HCT116 (cell line): ENCODE measurements at regions not wholly inside any gene's neighbourhood (a gene's known extent, or its start where the extent isn't known, plus 50 kb on each side); places are given as distances from the start of the nearest gene placed in this dataset.

ENCODE experiments used
- ATAC-seq: fragments of 200-7000 bp; cut with Tn5 transposase; 2 replicates; pipeline ENCODE4 v1.9.1; 2020; ENCODE audit warnings: mild to moderate bottlenecking, moderate library complexity
- BruUV-seq: library from RNA; stranded (reverse); fragments of 400-500 nt; replicated peaks from 2 replicates; lab custom pipeline; 2021; lab: Mats Ljungman, UMichigan
- CTCF ChIA-PET: fragments of 300-600 bp; sonication (Branson Sonifier 250); formaldehyde crosslinking; loops from one replicate; lab custom pipeline; 2021; ENCODE audit warnings: antibody characterized with exemption; lab: Charles Lee
- POLR2A ChIA-PET: fragments of 300-600, 350-600 bp; sonication (Branson Sonifier 250); formaldehyde crosslinking; loops from one replicate; lab custom pipeline; 2021; ENCODE audit warnings: antibody characterized with exemption; lab: Charles Lee
- RAD21 ChIA-PET, 2 experiments: fragments of 300-600 bp; sonication (Branson Sonifier 250); formaldehyde crosslinking; loops; one replicate each; lab custom pipeline; 2023; ENCODE audit warnings: low total read pairs in 2 of 2; ENCODE audit not compliant: uncharacterized antibody in 2 of 2, unreplicated experiment in 2 of 2, low non-redundant PET in 1 of 2; lab: Charles Lee
- DNase-seq: peaks from one replicate; pipeline ENCODE4 v3.0.0-alpha.2; 2010; ENCODE audit warnings: low read depth, low spot score
- H2AFZ ChIP-seq: fragments of 200-600 bp; shearing (Covaris generic), sonication (generic); 2 replicates; pipeline ENCODE4 v1.6.1; 2017; ENCODE audit warnings: low read depth, mixed run types, mixed read lengths, antibody characterized with exemption, low read length; ENCODE audit not compliant: poor library complexity, severe bottlenecking
- H3K27ac ChIP-seq: 2 replicates; pipeline ENCODE4 v1.5.1; 2012; ENCODE audit warnings: low read depth, low read length
- H3K27me3 ChIP-seq: fragments of 200-600 bp; sonication (generic); 2 replicates; pipeline ENCODE4 v1.6.1; 2016; ENCODE audit warnings: mixed run types, low read length, mixed read lengths; ENCODE audit not compliant: insufficient read depth
- H3K36me3 ChIP-seq, 2 experiments: fragments of 200-500 bp in 1 of 2; fragments of 200-600 bp in 1 of 2; sonication (Bioruptor generic) in 1 of 2; sonication (generic) in 1 of 2; 2 replicates each; pipeline versions ENCODE4 v1.5.1 to v1.6.1; 2014 to 2016; ENCODE audit warnings: low read length in 2 of 2, inconsistent platforms in 1 of 2, mixed read lengths in 1 of 2, mixed run types in 1 of 2; ENCODE audit not compliant: insufficient read depth in 2 of 2, control insufficient read depth in 1 of 2
- H3K4me1 ChIP-seq, 2 experiments: fragments of 200-600 bp in 1 of 2; sonication (generic) in 1 of 2; 2 replicates each; pipeline versions ENCODE4 v1.5.1 to v1.6.1; 2012 to 2017; ENCODE audit warnings: low read length in 2 of 2, inconsistent platforms in 1 of 2, mild to moderate bottlenecking in 1 of 2, mixed read lengths in 1 of 2, mixed run types in 1 of 2, moderate library complexity in 1 of 2; ENCODE audit not compliant: insufficient read depth in 2 of 2, control insufficient read depth in 1 of 2
- H3K4me2 ChIP-seq: fragments of 200-600 bp; sonication (generic); 2 replicates; pipeline ENCODE4 v1.6.1; 2017; ENCODE audit warnings: mixed run types, low read length, mixed read lengths
- H3K4me3 ChIP-seq, 2 experiments: fragments of 200-600 bp in 1 of 2; sonication (generic) in 1 of 2; replicated peaks in 1 of 2; 2 replicates each; pipeline ENCODE4 v1.5.1; 2011 to 2016; ENCODE audit warnings: low read length in 2 of 2, control low read depth in 1 of 2, low read depth in 1 of 2, mild to moderate bottlenecking in 1 of 2, mixed read lengths in 1 of 2, mixed run types in 1 of 2
- H3K79me2 ChIP-seq: fragments of 200-600 bp; sonication (generic); 2 replicates; pipeline ENCODE4 v1.6.1; 2017; ENCODE audit warnings: mild to moderate bottlenecking, mixed run types, low read length, moderate library complexity, mixed read lengths; ENCODE audit not compliant: insufficient read depth
- H3K9ac ChIP-seq: fragments of 200-600 bp; sonication (generic); 2 replicates; pipeline ENCODE4 v1.6.1; 2016; ENCODE audit warnings: low read length, mixed read lengths
- H3K9me2 ChIP-seq: fragments of 200-600 bp; sonication (generic), shearing (Covaris generic); 2 replicates; pipeline ENCODE4 v1.6.1; 2017; ENCODE audit warnings: mixed run types, mild to moderate bottlenecking, moderate library complexity; ENCODE audit not compliant: insufficient read depth
- H3K9me3 ChIP-seq, 2 experiments: fragments of 200-500 bp in 1 of 2; fragments of 200-600 bp in 1 of 2; sonication (Bioruptor generic) in 1 of 2; sonication (generic) in 1 of 2; 2 replicates each; pipeline ENCODE4 v1.6.1; 2014 to 2017; ENCODE audit warnings: low read length in 2 of 2, mixed read lengths in 2 of 2, inconsistent platforms in 1 of 2, low read depth in 1 of 2, mild to moderate bottlenecking in 1 of 2, mixed run types in 1 of 2, moderate library complexity in 1 of 2; ENCODE audit not compliant: control insufficient read depth in 1 of 2, insufficient read depth in 1 of 2
- H4K20me1 ChIP-seq: fragments of 200-600 bp; sonication (generic), shearing (Covaris generic); 2 replicates; pipeline ENCODE4 v1.6.1; 2017; ENCODE audit warnings: mixed run types, mild to moderate bottlenecking, moderate library complexity; ENCODE audit not compliant: insufficient read depth
- EZH2phosphoT487 ChIP-seq: fragments of 200-600 bp; IDR thresholded peaks from 2 replicates; pipeline ENCODE4 v1.6.1; 2018; ENCODE audit warnings: antibody characterized with exemption, borderline replicate concordance
- FOSL1 ChIP-seq: IDR thresholded peaks from 2 replicates; pipeline ENCODE4 v1.6.1; 2012; ENCODE audit warnings: low read depth
- RAD21 ChIP-seq: IDR thresholded peaks from 2 replicates; pipeline ENCODE4 v1.6.1; 2012; ENCODE audit warnings: low read depth, mild to moderate bottlenecking
- SIN3A ChIP-seq: IDR thresholded peaks from 2 replicates; pipeline ENCODE4 v1.6.1; 2012; ENCODE audit warnings: low read depth
- SP1 ChIP-seq: IDR thresholded peaks from 2 replicates; pipeline ENCODE4 v1.6.1; 2012; ENCODE audit warnings: low read depth
- SRF ChIP-seq: IDR thresholded peaks from 2 replicates; pipeline ENCODE4 v1.6.1; 2012; ENCODE audit warnings: low read depth
- YY1 ChIP-seq: IDR thresholded peaks from 2 replicates; pipeline ENCODE4 v1.6.1; 2011; ENCODE audit warnings: low read length, low read depth, moderate library complexity, mild to moderate bottlenecking; ENCODE audit not compliant: insufficient replicate concordance; ENCODE audit errors: extremely low read depth
- ZFX ChIP-seq: fragments of 450-650 bp; IDR thresholded peaks from 2 replicates; pipeline ENCODE4 v1.6.1; 2017
- intact Hi-C: fragments of 100-400 bp; cut with micrococcal nuclease; formaldehyde crosslinking; loops from 2 replicates; pipeline ENCODE4 v1.10.0; 2022

DNA sequence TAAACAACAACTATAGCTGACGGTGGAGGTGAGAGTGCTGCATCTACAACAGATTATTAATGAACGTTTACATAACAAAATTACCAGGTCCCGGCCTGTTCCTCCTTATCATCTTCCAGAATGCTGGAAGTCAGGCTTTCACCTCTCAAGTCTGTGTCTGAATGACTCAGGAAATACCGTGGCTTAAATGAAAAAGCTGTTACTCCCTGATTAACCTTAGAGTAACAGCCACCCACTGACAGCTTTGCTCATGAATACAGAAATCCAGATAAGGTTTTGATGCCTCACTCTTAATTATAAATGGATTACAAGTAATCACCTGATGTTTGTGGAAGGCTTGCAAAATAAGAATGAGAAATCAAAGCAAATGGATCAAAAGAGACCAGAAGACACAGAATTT lies 885.3 kb upstream of the CELF4 start:
- no peak for ATAC-seq
- TF ChIP-seq RAD21 (no peak), SIN3A (no peak), SRF (no peak), ZFX (no peak)
- no peak overlapping the region for H3K9ac ChIP-seq
- BruUV-seq, result no TSS peak
- H3K9me3 ChIP-seq, result peaks cover 2 to 13% of the 10 kb centered on the region in 2 experiments; a peak in 1 of 4 replicates
- no peaks in the 10 kb centered on the region for H3K36me3 ChIP-seq
- no peak overlapping the region for H3K27ac ChIP-seq
- H3K9me2 ChIP-seq, result no peaks in the 10 kb centered on the region
- no peaks in the 10 kb centered on the region for H4K20me1 ChIP-seq
- no peaks in the 10 kb centered on the region for H3K27me3 ChIP-seq
- intact Hi-C loops, result no loop called here
- H3K79me2 ChIP-seq, result no peaks in the 10 kb centered on the region
- H3K4me1 ChIP-seq, result no peaks in the 10 kb centered on the region
- no peak overlapping the region for H3K4me3 ChIP-seq
- ChIA-PET POLR2A (no interaction called here), RAD21 (no interaction called here), CTCF (no interaction called here)
- no peak overlapping the region for H2AFZ ChIP-seq
- no peak for DNase-seq
- H3K4me2 ChIP-seq, result no peak overlapping the region

DNA sequence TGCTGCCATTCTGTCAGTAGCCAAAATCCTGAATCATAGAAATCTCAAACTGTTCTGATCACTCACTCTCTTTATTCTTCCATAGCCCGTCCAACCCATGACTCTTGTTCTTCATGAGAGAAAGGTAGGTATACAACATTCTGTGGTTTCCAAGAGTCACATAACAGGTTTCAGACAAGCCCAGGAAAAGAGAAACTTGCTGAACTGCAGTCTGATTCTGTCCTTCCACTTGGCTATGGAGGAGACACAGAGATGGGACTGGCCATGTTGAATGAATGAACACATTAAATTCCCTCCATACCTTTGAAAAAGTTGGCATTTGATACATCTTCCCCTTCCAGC lies 880.2 kb upstream of the CELF4 start:
- TF ChIP-seq FOSL1 (no peak), YY1 (no peak), SP1 (no peak), EZH2phosphoT487 (no peak)
- RAD21 ChIA-PET, result no interaction called here
- Histone ChIP-seq H3K36me3 (no peaks in the 10 kb centered on the region), H3K9me2 (no peaks in the 10 kb centered on the region), H3K27me3 (no peaks in the 10 kb centered on the region), H3K79me2 (no peaks in the 10 kb centered on the region), H2AFZ (no peak overlapping the region), H3K4me3 (no peak overlapping the region), H3K4me2 (no peak overlapping the region), H3K9me3 (peaks cover 12 to 14% of the 10 kb centered on the region in 2 experiments; a peak in 2 of 4 replicates), H3K9ac (no peak overlapping the region), H3K4me1 (no peaks in the 10 kb centered on the region), H4K20me1 (no peaks in the 10 kb centered on the region), H3K27ac (no peak overlapping the region)
- POLR2A ChIA-PET, result no interaction called here
- BruUV-seq, result no TSS peak
- no peak for DNase-seq
- CTCF ChIA-PET, result no interaction called here
- ATAC-seq, result no peak
- intact Hi-C loops, result no loop called here
